Activated CD8-positive, alpha-beta memory T cell treated with anti-CD3 and anti-CD28 coated beads, Interleukin-2, amount 10 ng/mL, durations not matched to agents 7 days and 5 days (primary cell): ENCODE measurements at regions not wholly inside any gene's neighbourhood (a gene's known extent, or its start where the extent isn't known, plus 50 kb on each side); places are given as distances from the start of the nearest gene placed in this dataset.
A peak's percentile ranks its signal among the peaks of the same experiment; 100 is the strongest.

ENCODE experiments used
- ATAC-seq: fragments of 150-1000 bp; cut with Tn5 transposase; one replicate; pipeline ENCODE4 v1.10.0; 2021; ENCODE audit warnings: moderate library complexity
- CTCF ChIA-PET: fragments of 350-600 bp; sonication (Branson Sonifier 250); formaldehyde crosslinking; loops from one replicate; lab custom pipeline; 2021; ENCODE audit warnings: antibody characterized with exemption; lab: Charles Lee
- DNase-seq: peaks from one replicate; pipeline ENCODE4 v3.0.0-alpha.2; 2020
- H3K27ac Mint-ChIP-seq: one replicate; pipeline ENCODE4 v1.8.0; 2021; ENCODE audit warnings: mild to moderate bottlenecking, mixed read lengths
- H3K27me3 Mint-ChIP-seq: one replicate; pipeline ENCODE4 v1.8.0; 2021; ENCODE audit warnings: mixed read lengths
- H3K36me3 Mint-ChIP-seq: one replicate; pipeline ENCODE4 v1.8.0; 2021; ENCODE audit warnings: mild to moderate bottlenecking, mixed read lengths
- H3K4me1 Mint-ChIP-seq: one replicate; pipeline ENCODE4 v1.8.0; 2021; ENCODE audit warnings: mixed read lengths
- H3K4me3 Mint-ChIP-seq: one replicate; pipeline ENCODE4 v1.8.0; 2021; ENCODE audit warnings: mild to moderate bottlenecking, moderate library complexity, mixed read lengths
- H3K9me3 Mint-ChIP-seq: one replicate; pipeline ENCODE4 v1.8.0; 2022; ENCODE audit warnings: low read depth, mixed read lengths

GRCh38 chr16:7057458-7057857, 275.2 kb upstream of the RBFOX1 start:
- no peaks in the 10 kb centered on the region for H3K36me3 Mint-ChIP-seq
- ATAC-seq (no peak), DNase-seq (no peak)
- no peaks in the 10 kb centered on the region for H3K27me3 Mint-ChIP-seq
- no peaks in the 10 kb centered on the region for H3K4me1 Mint-ChIP-seq
- H3K27ac Mint-ChIP-seq = no peak overlapping the region
- CTCF ChIA-PET = no interaction called here
- peaks cover 13% of the 10 kb centered on the region for H3K9me3 Mint-ChIP-seq
- no peak overlapping the region for H3K4me3 Mint-ChIP-seq

- no peak overlapping the region for H3K4me3 Mint-ChIP-seq
- no peaks in the 10 kb centered on the region for H3K4me1 Mint-ChIP-seq
- CTCF ChIA-PET = no interaction called here
- no peaks in the 10 kb centered on the region for H3K36me3 Mint-ChIP-seq
- DNase-seq (no peak), ATAC-seq (no peak)
- H3K27ac Mint-ChIP-seq = no peak overlapping the region
- H3K9me3 Mint-ChIP-seq = peaks cover 6% of the 10 kb centered on the region
- no peaks in the 10 kb centered on the region for H3K27me3 Mint-ChIP-seq
These were observed 277.2 kb upstream of the RBFOX1 start for GRCh38 chr16:7055443-7055842.

GRCh38 chr16:7051591-7052349, 280.9 kb upstream of the RBFOX1 start:
- Mint-ChIP-seq H3K4me1 (no peaks in the 10 kb centered on the region), H3K36me3 (no peaks in the 10 kb centered on the region), H3K9me3 (peaks cover 19% of the 10 kb centered on the region), H3K27me3 (no peaks in the 10 kb centered on the region), H3K4me3 (no peak overlapping the region), H3K27ac (no peak overlapping the region)
- ATAC-seq = no peak
- CTCF ChIA-PET = no interaction called here
- DNase-seq = no peak

GRCh38 chr16:7044331-7044730, 288.3 kb upstream of the RBFOX1 start:
- Mint-ChIP-seq H3K4me1 (no peaks in the 10 kb centered on the region), H3K4me3 (no peak overlapping the region)
- DNase-seq = no peak

GRCh38 chr16:7038475-7038874, 294.2 kb upstream of the RBFOX1 start:
- ATAC-seq = no peak
- H3K27me3 Mint-ChIP-seq = no peaks in the 10 kb centered on the region

More at GRCh38 chr16:7044331-7044730, 288.3 kb upstream of the RBFOX1 start:
- no peaks in the 10 kb centered on the region for H3K27me3 Mint-ChIP-seq
- CTCF ChIA-PET = no interaction called here
- H3K9me3 Mint-ChIP-seq = peaks cover 23% of the 10 kb centered on the region
- no peak for ATAC-seq
- no peaks in the 10 kb centered on the region for H3K36me3 Mint-ChIP-seq
- H3K27ac Mint-ChIP-seq = no peak overlapping the region

GRCh38 chr16:7037495-7037894, 295.1 kb upstream of the RBFOX1 start:
- Mint-ChIP-seq H3K36me3 (no peaks in the 10 kb centered on the region), H3K27ac (no peak overlapping the region), H3K4me1 (no peaks in the 10 kb centered on the region), H3K9me3 (peaks cover 19% of the 10 kb centered on the region), H3K4me3 (no peak overlapping the region), H3K27me3 (no peaks in the 10 kb centered on the region)
- ATAC-seq (no peak), DNase-seq (no peak)
- CTCF ChIA-PET = no interaction called here

More at GRCh38 chr16:7038475-7038874, 294.2 kb upstream of the RBFOX1 start:
- Mint-ChIP-seq H3K9me3 (peaks cover 21% of the 10 kb centered on the region), H3K36me3 (no peaks in the 10 kb centered on the region), H3K4me3 (no peak overlapping the region), H3K4me1 (no peaks in the 10 kb centered on the region), H3K27ac (no peak overlapping the region)
- no peak for DNase-seq
- CTCF ChIA-PET = no interaction called here

GRCh38 chr16:7031031-7031430, 301.6 kb upstream of the RBFOX1 start:
- DNase-seq (no peak), ATAC-seq (no peak)
- no peaks in the 10 kb centered on the region for H3K36me3 Mint-ChIP-seq
- no peaks in the 10 kb centered on the region for H3K27me3 Mint-ChIP-seq
- no peaks in the 10 kb centered on the region for H3K4me1 Mint-ChIP-seq
- H3K4me3 Mint-ChIP-seq = no peak overlapping the region
- CTCF ChIA-PET = no interaction called here
- peaks cover 28% of the 10 kb centered on the region for H3K9me3 Mint-ChIP-seq
- H3K27ac Mint-ChIP-seq = no peak overlapping the region

- H3K4me3 Mint-ChIP-seq = no peak overlapping the region
- peaks cover 19% of the 10 kb centered on the region for H3K9me3 Mint-ChIP-seq
- H3K36me3 Mint-ChIP-seq = no peaks in the 10 kb centered on the region
- CTCF ChIA-PET = no interaction called here
- no peaks in the 10 kb centered on the region for H3K27me3 Mint-ChIP-seq
- no peak overlapping the region for H3K27ac Mint-ChIP-seq
- ATAC-seq = no peak
- DNase-seq = no peak
- no peaks in the 10 kb centered on the region for H3K4me1 Mint-ChIP-seq
These were observed 305.2 kb upstream of the RBFOX1 start for GRCh38 chr16:7027401-7027800.

- ATAC-seq = no peak
- Mint-ChIP-seq H3K4me3 (no peak overlapping the region), H3K4me1 (no peaks in the 10 kb centered on the region), H3K27me3 (no peaks in the 10 kb centered on the region), H3K36me3 (no peaks in the 10 kb centered on the region), H3K27ac (no peak overlapping the region), H3K9me3 (peaks cover 18% of the 10 kb centered on the region)
- no peak for DNase-seq
- CTCF ChIA-PET = no interaction called here
These were observed 306.0 kb upstream of the RBFOX1 start for GRCh38 chr16:7026639-7027038.

GRCh38 chr16:7025616-7026190, 306.9 kb upstream of the RBFOX1 start:
- H3K4me1 Mint-ChIP-seq = no peaks in the 10 kb centered on the region
- CTCF ChIA-PET = no interaction called here
- peak; percentile 39 for DNase-seq
- H3K36me3 Mint-ChIP-seq = no peaks in the 10 kb centered on the region
- ATAC-seq = no peak
- H3K4me3 Mint-ChIP-seq = no peak overlapping the region
- no peaks in the 10 kb centered on the region for H3K27me3 Mint-ChIP-seq
- peaks cover 16% of the 10 kb centered on the region for H3K9me3 Mint-ChIP-seq
- no peak overlapping the region for H3K27ac Mint-ChIP-seq

GRCh38 chr16:7021653-7022275, 310.9 kb upstream of the RBFOX1 start:
- H3K4me3 Mint-ChIP-seq = no peak overlapping the region
- no peaks in the 10 kb centered on the region for H3K36me3 Mint-ChIP-seq
- DNase-seq (no peak), ATAC-seq (no peak)
- H3K27me3 Mint-ChIP-seq = no peaks in the 10 kb centered on the region
- CTCF ChIA-PET = no interaction called here
- no peaks in the 10 kb centered on the region for H3K4me1 Mint-ChIP-seq
- no peak overlapping the region for H3K27ac Mint-ChIP-seq
- peaks cover 15% of the 10 kb centered on the region for H3K9me3 Mint-ChIP-seq

GRCh38 chr16:7017006-7017662, 315.5 kb upstream of the RBFOX1 start:
- H3K4me1 Mint-ChIP-seq = no peaks in the 10 kb centered on the region
- H3K36me3 Mint-ChIP-seq = no peaks in the 10 kb centered on the region
- H3K27me3 Mint-ChIP-seq = no peaks in the 10 kb centered on the region
- no peak overlapping the region for H3K4me3 Mint-ChIP-seq
- CTCF ChIA-PET = no interaction called here
- DNase-seq = no peak
- peaks cover 14% of the 10 kb centered on the region for H3K9me3 Mint-ChIP-seq
- no peak for ATAC-seq
- H3K27ac Mint-ChIP-seq = no peak overlapping the region

GRCh38 chr16:7014756-7015155, 317.9 kb upstream of the RBFOX1 start:
- Mint-ChIP-seq H3K9me3 (peaks cover 20% of the 10 kb centered on the region), H3K4me3 (no peak overlapping the region), H3K4me1 (no peaks in the 10 kb centered on the region), H3K36me3 (no peaks in the 10 kb centered on the region), H3K27ac (no peak overlapping the region), H3K27me3 (no peaks in the 10 kb centered on the region)
- CTCF ChIA-PET = no interaction called here
- ATAC-seq (no peak), DNase-seq (no peak)

- no peak for DNase-seq
These were observed 318.7 kb upstream of the RBFOX1 start for GRCh38 chr16:7013990-7014389.

More at GRCh38 chr16:7013990-7014389, 318.7 kb upstream of the RBFOX1 start:
- ATAC-seq = no peak
- CTCF ChIA-PET = no interaction called here
- Mint-ChIP-seq H3K27me3 (no peaks in the 10 kb centered on the region), H3K9me3 (peaks cover 26% of the 10 kb centered on the region), H3K4me3 (no peak overlapping the region), H3K36me3 (no peaks in the 10 kb centered on the region), H3K27ac (no peak overlapping the region), H3K4me1 (no peaks in the 10 kb centered on the region)
